Smooth muscle cell (in vitro differentiated cells): ENCODE measurements at regions not wholly inside any gene's neighbourhood (a gene's known extent, or its start where the extent isn't known, plus 50 kb on each side); places are given as distances from the start of the nearest gene placed in this dataset.

Experiments
- DNase-seq: peaks from one replicate; lab custom pipeline; 2025; ENCODE audit not compliant: unreplicated experiment; lab: John Stamatoyannopoulos, UW
- H2AFZ ChIP-seq: fragments of 200-600 bp; sonication (generic); 2 replicates; pipeline ENCODE4 v1.6.0; 2016; ENCODE audit warnings: antibody characterized with exemption, low read depth, mild to moderate bottlenecking
- H3F3A ChIP-seq: fragments of 200-600 bp; sonication (generic); 2 replicates; pipeline ENCODE4 v1.6.0; 2017; ENCODE audit warnings: antibody characterized with exemption, low read depth
- H3K27ac ChIP-seq: fragments of 200-600 bp; sonication (generic); 2 replicates; pipeline ENCODE4 v1.5.1; 2016; ENCODE audit warnings: low read depth, mild to moderate bottlenecking
- H3K27me3 ChIP-seq: fragments of 200-600 bp; sonication (generic); 2 replicates; pipeline ENCODE4 v1.6.1; 2016; ENCODE audit warnings: low read depth, mild to moderate bottlenecking
- H3K36me3 ChIP-seq: fragments of 200-600 bp; sonication (generic); 2 replicates; pipeline ENCODE4 v1.5.1; 2016; ENCODE audit warnings: low read depth
- H3K4me1 ChIP-seq: fragments of 200-600 bp; sonication (generic); 2 replicates; pipeline ENCODE4 v1.5.1; 2016; ENCODE audit warnings: low read depth
- H3K4me2 ChIP-seq: fragments of 200-600 bp; sonication (generic); 2 replicates; pipeline ENCODE4 v1.6.0; 2016; ENCODE audit warnings: mild to moderate bottlenecking
- H3K4me3 ChIP-seq: fragments of 200-600 bp; sonication (generic); 2 replicates; pipeline ENCODE4 v1.5.1; 2016; ENCODE audit warnings: mild to moderate bottlenecking
- H3K79me2 ChIP-seq: fragments of 200-600 bp; sonication (generic); 2 replicates; pipeline ENCODE4 v1.6.0; 2016; ENCODE audit warnings: low read depth, mild to moderate bottlenecking
- H3K9ac ChIP-seq: fragments of 200-600 bp; sonication (generic); 2 replicates; pipeline ENCODE4 v1.6.0; 2016; ENCODE audit warnings: low read depth
- H3K9me3 ChIP-seq: fragments of 200-600 bp; sonication (generic); replicated peaks from 2 replicates; pipeline ENCODE4 v1.5.1; 2016; ENCODE audit warnings: low read depth
- H4K20me1 ChIP-seq: fragments of 200-600 bp; sonication (generic); 2 replicates; pipeline ENCODE4 v1.6.0; 2016; ENCODE audit warnings: low read depth
- CTCF ChIP-seq: fragments of 200-600 bp; sonication (generic); IDR thresholded peaks from 2 replicates; pipeline ENCODE4 v1.5.1; 2017; ENCODE audit warnings: borderline replicate concordance, mild to moderate bottlenecking, antibody characterized with exemption; ENCODE audit not compliant: insufficient read depth, poor library complexity, severe bottlenecking
- WGBS: methylation state at CpG from one replicate; pipeline ENCODE4 v1.1.7; 2016; ENCODE audit warnings: low lambda C conversion rate; 5-methylcytosine and 5-hydroxymethylcytosine counted together

GRCh38 chr4:129387666-129388065, 291.7 kb downstream of the C4orf33 start:
- no peak overlapping the region for H3K4me2 ChIP-seq
- H3K4me3 ChIP-seq: no peak overlapping the region
- H3K36me3 ChIP-seq: no peaks in the 10 kb centered on the region
- H3K9ac ChIP-seq: no peak overlapping the region
- H3F3A ChIP-seq: no peaks in the 10 kb centered on the region
- no peak overlapping the region for H3K27ac ChIP-seq
- no peak for DNase-seq
- no peak overlapping the region for H2AFZ ChIP-seq
- H3K9me3 ChIP-seq: no peaks in the 10 kb centered on the region
- H3K4me1 ChIP-seq: no peaks in the 10 kb centered on the region
- TF ChIP-seq CTCF: no peak
- no peaks in the 10 kb centered on the region for H3K27me3 ChIP-seq
- H4K20me1 ChIP-seq: no peaks in the 10 kb centered on the region
- H3K79me2 ChIP-seq: no peaks in the 10 kb centered on the region

GRCh38 chr4:129393976-129394375, 298.0 kb downstream of the C4orf33 start:
- Histone ChIP-seq H4K20me1 (no peaks in the 10 kb centered on the region), H3K79me2 (no peaks in the 10 kb centered on the region), H3K9ac (no peak overlapping the region), H3K27me3 (no peaks in the 10 kb centered on the region), H3F3A (no peaks in the 10 kb centered on the region), H3K4me1 (no peaks in the 10 kb centered on the region), H3K27ac (no peak overlapping the region), H3K9me3 (no peaks in the 10 kb centered on the region), H3K4me3 (no peak overlapping the region), H2AFZ (no peak overlapping the region), H3K36me3 (no peaks in the 10 kb centered on the region), H3K4me2 (no peak overlapping the region)
- WGBS: 93% methylated on average over 4 of the region's 4 CpGs
- no peak for TF ChIP-seq CTCF
- no peak for DNase-seq

- H3F3A ChIP-seq: no peaks in the 10 kb centered on the region
- no peak for TF ChIP-seq CTCF
- DNase-seq: no peak
- H3K9me3 ChIP-seq: no peaks in the 10 kb centered on the region
- no peaks in the 10 kb centered on the region for H3K4me1 ChIP-seq
- no peaks in the 10 kb centered on the region for H4K20me1 ChIP-seq
- 96% methylated on average over 6 of the region's 6 CpGs for WGBS
- no peak overlapping the region for H3K9ac ChIP-seq
- no peak overlapping the region for H3K4me2 ChIP-seq
- H3K79me2 ChIP-seq: no peaks in the 10 kb centered on the region
- H3K27me3 ChIP-seq: no peaks in the 10 kb centered on the region
- no peak overlapping the region for H3K27ac ChIP-seq
- H2AFZ ChIP-seq: no peak overlapping the region
- no peak overlapping the region for H3K4me3 ChIP-seq
- H3K36me3 ChIP-seq: no peaks in the 10 kb centered on the region
Measured at GRCh38 chr4:129394635-129395034, 298.7 kb downstream of the C4orf33 start.

- no peaks in the 10 kb centered on the region for H4K20me1 ChIP-seq
- no peak for TF ChIP-seq CTCF
- no peaks in the 10 kb centered on the region for H3K4me1 ChIP-seq
- DNase-seq: no peak
- H3F3A ChIP-seq: no peaks in the 10 kb centered on the region
- WGBS: 93% methylated on average over 1 of the region's 1 CpG
- H3K4me2 ChIP-seq: no peak overlapping the region
- no peak overlapping the region for H3K9ac ChIP-seq
- H3K27ac ChIP-seq: no peak overlapping the region
- H3K36me3 ChIP-seq: no peaks in the 10 kb centered on the region
- H3K9me3 ChIP-seq: no peaks in the 10 kb centered on the region
- H3K27me3 ChIP-seq: no peaks in the 10 kb centered on the region
- no peaks in the 10 kb centered on the region for H3K79me2 ChIP-seq
- H3K4me3 ChIP-seq: no peak overlapping the region
- H2AFZ ChIP-seq: no peak overlapping the region
Measured at GRCh38 chr4:129403848-129404247, 307.9 kb downstream of the C4orf33 start.
